IMR-90 (cell line): ENCODE measurements at regions not wholly inside any gene's neighbourhood (a gene's known extent, or its start where the extent isn't known, plus 50 kb on each side); places are given as distances from the start of the nearest gene placed in this dataset.

ENCODE experiments used
- ATAC-seq: fragments of 200-7000 bp; cut with Tn5 transposase; 2 replicates; pipeline ENCODE4 v1.9.1; 2020; ENCODE audit warnings: low read depth, mild to moderate bottlenecking, moderate library complexity
- BruUV-seq: library from RNA; stranded (reverse); fragments of 400-500 nt; replicated peaks from 2 replicates; lab custom pipeline; 2021; lab: Mats Ljungman, UMichigan
- CTCF ChIA-PET: fragments of 300-600 bp; formaldehyde crosslinking; extraction: SDS; loops from one replicate; lab custom pipeline; 2021; ENCODE audit warnings: antibody characterized with exemption; lab: Yijun Ruan, JAX
- POLR2A ChIA-PET: fragments of 300-600 bp; sonication (Branson Sonifier 250); formaldehyde crosslinking; loops from one replicate; lab custom pipeline; 2022; ENCODE audit warnings: antibody characterized with exemption; ENCODE audit not compliant: unreplicated experiment; lab: Charles Lee
- DNase-seq: peaks from one replicate; pipeline ENCODE4 v3.0.0; 2013
- H2AFZ ChIP-seq: replicated peaks from 2 replicates; pipeline ENCODE3; 2013; ENCODE audit warnings: low read length, mild to moderate bottlenecking; ENCODE audit not compliant: poor library complexity
- H2AK5ac ChIP-seq: 2 replicates; pipeline ENCODE4 v1.6.1; 2013; ENCODE audit warnings: low read depth, low read length, inconsistent platforms
- H2AK9ac ChIP-seq: replicated peaks from 2 replicates; pipeline ENCODE3; 2013; ENCODE audit warnings: mild to moderate bottlenecking, low read depth, low read length, moderate library complexity; ENCODE audit not compliant: poor library complexity
- H2BK120ac ChIP-seq: 2 replicates; pipeline ENCODE4 v1.6.1; 2013; ENCODE audit warnings: low read depth, low read length, inconsistent platforms
- H2BK15ac ChIP-seq: 3 replicates; pipeline ENCODE4 v1.6.1; 2013; ENCODE audit warnings: low read depth, low read length, inconsistent platforms
- H2BK20ac ChIP-seq: 2 replicates; pipeline ENCODE4 v1.6.1; 2013; ENCODE audit warnings: low read depth, mild to moderate bottlenecking, inconsistent platforms, low read length, moderate library complexity
- H2BK5ac ChIP-seq: 2 replicates; pipeline ENCODE4 v1.6.1; 2013; ENCODE audit warnings: mild to moderate bottlenecking, low read depth, low read length, inconsistent platforms; ENCODE audit not compliant: poor library complexity, severe bottlenecking
- H3K14ac ChIP-seq: replicated peaks from 2 replicates; pipeline ENCODE4 v1.6.1; 2013; ENCODE audit warnings: low read depth, low read length, inconsistent platforms
- H3K18ac ChIP-seq: 2 replicates; pipeline ENCODE4 v1.6.1; 2013; ENCODE audit warnings: low read depth, low read length, control low read depth
- H3K23ac ChIP-seq: 2 replicates; pipeline ENCODE4 v1.6.1; 2013; ENCODE audit warnings: low read depth, low read length, inconsistent platforms
- H3K27ac ChIP-seq: 2 replicates; pipeline ENCODE4 v1.5.1; 2013; ENCODE audit warnings: mild to moderate bottlenecking, control low read depth, low read length; ENCODE audit not compliant: insufficient read depth
- H3K27me3 ChIP-seq: 2 replicates; pipeline ENCODE4 v1.6.1; 2013; ENCODE audit warnings: low read length; ENCODE audit not compliant: control insufficient read depth, insufficient read depth
- H3K36me3 ChIP-seq: 2 replicates; pipeline ENCODE4 v1.6.1; 2013; ENCODE audit warnings: low read length, mixed read lengths; ENCODE audit not compliant: control insufficient read depth, insufficient read depth
- H3K4ac ChIP-seq: 2 replicates; pipeline ENCODE4 v1.6.1; 2013; ENCODE audit warnings: low read depth, low read length, inconsistent platforms
- H3K4me1 ChIP-seq: 2 replicates; pipeline ENCODE4 v1.6.1; 2013; ENCODE audit warnings: low read length, mixed read lengths; ENCODE audit not compliant: control insufficient read depth, insufficient read depth
- H3K4me2 ChIP-seq: 2 replicates; pipeline ENCODE4 v1.6.1; 2013; ENCODE audit warnings: low read depth, mild to moderate bottlenecking, control low read depth, low read length, moderate library complexity
- H3K4me3 ChIP-seq: 2 replicates; pipeline ENCODE4 v1.5.1; 2013; ENCODE audit warnings: low read depth, mild to moderate bottlenecking, control low read depth, low read length, moderate library complexity; ENCODE audit not compliant: insufficient read depth
- H3K56ac ChIP-seq: 2 replicates; pipeline ENCODE4 v1.6.1; 2013; ENCODE audit warnings: low read length, inconsistent platforms; ENCODE audit not compliant: insufficient read depth; ENCODE audit errors: extremely low read depth
- H3K79me1 ChIP-seq, 2 experiments: 2 replicates each; pipeline ENCODE4 v1.6.1; 2013; ENCODE audit warnings: low read length in 2 of 2, inconsistent platforms in 1 of 2, low read depth in 1 of 2
- H3K9ac ChIP-seq: 2 replicates; pipeline ENCODE4 v1.6.1; 2013; ENCODE audit warnings: low read depth, low read length, control low read depth
- H3K9me1 ChIP-seq: 2 replicates; pipeline ENCODE4 v1.6.1; 2013; ENCODE audit warnings: low read length, inconsistent platforms; ENCODE audit not compliant: insufficient read depth
- H3K9me3 ChIP-seq: 2 replicates; pipeline ENCODE4 v1.6.1; 2013; ENCODE audit warnings: low read length; ENCODE audit not compliant: control insufficient read depth, insufficient read depth
- H4K20me1 ChIP-seq: 2 replicates; pipeline ENCODE4 v1.6.1; 2013; ENCODE audit warnings: low read length, inconsistent platforms; ENCODE audit not compliant: insufficient read depth
- H4K5ac ChIP-seq: 2 replicates; pipeline ENCODE4 v1.6.1; 2013; ENCODE audit warnings: mild to moderate bottlenecking, low read depth, low read length, control low read depth
- H4K8ac ChIP-seq, 2 experiments: 2 replicates each; pipeline ENCODE4 v1.6.1; 2013; ENCODE audit warnings: low read depth in 2 of 2, low read length in 2 of 2, control low read depth in 1 of 2, inconsistent platforms in 1 of 2
- H4K91ac ChIP-seq: 2 replicates; pipeline ENCODE4 v1.6.1; 2013; ENCODE audit warnings: low read depth, low read length, inconsistent platforms; ENCODE audit not compliant: insufficient read depth
- BHLHE40 ChIP-seq: fragments of 150-350 bp; IDR thresholded peaks from 2 replicates; pipeline ENCODE4 v1.6.1; 2016; ENCODE audit warnings: mild to moderate bottlenecking, low read depth, low read length
- CEBPB ChIP-seq: IDR thresholded peaks from 2 replicates; pipeline ENCODE4 v1.6.1; 2012; ENCODE audit warnings: low read depth, low read length, improper control_type of control experiment
- RFX5 ChIP-seq: IDR thresholded peaks from 2 replicates; pipeline ENCODE4 v1.8.0; 2012; ENCODE audit warnings: low read depth, mild to moderate bottlenecking, low read length, moderate library complexity
- WGBS, 2 experiments: methylation state at CpG; one replicate each; pipeline versions ENCODE4 v1.1.5 to v1.1.7; 2013; ENCODE audit warnings: missing lambda C conversion rate in 2 of 2; ENCODE audit not compliant: insufficient read length in 1 of 2; ENCODE audit errors: extremely low coverage in 2 of 2; 5-methylcytosine and 5-hydroxymethylcytosine counted together
- dilution Hi-C: fragments of 300-500 bp; cut with HindIII; formaldehyde crosslinking; loops from one replicate; pipeline ENCODE4 v1.14.3; 2018; ENCODE audit warnings: low sequenced_read_pairs; ENCODE audit not compliant: unreplicated experiment
- in situ Hi-C: fragments of 300-500 bp; cut with MboI; formaldehyde crosslinking; loops from 3 replicates; pipeline ENCODE4 v1.14.3; 2019; ENCODE audit warnings: low sequenced_read_pairs, inconsistent platforms, mixed read lengths
- intact Hi-C: fragments of 100-400 bp; cut with micrococcal nuclease; formaldehyde crosslinking; loops from 2 replicates; pipeline ENCODE4 v1.10.0; 2022

DNA sequence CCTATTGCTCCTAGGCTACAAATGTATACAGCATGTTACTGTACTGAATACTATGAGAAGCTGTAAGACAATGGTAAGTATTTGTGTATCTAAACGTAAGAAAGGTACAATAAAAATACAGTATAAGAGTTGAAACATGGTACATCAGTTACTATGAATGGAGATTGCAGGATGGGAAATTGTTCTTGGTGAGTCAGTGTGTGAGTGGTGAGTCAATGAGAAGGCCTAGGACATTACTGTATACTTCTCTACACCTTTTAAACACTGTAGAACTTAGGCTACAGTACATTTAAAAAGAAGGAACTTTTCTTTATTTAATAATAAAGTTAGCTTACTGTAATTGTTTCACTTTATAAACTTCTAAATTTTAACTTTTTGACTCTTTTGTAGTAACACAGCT, 2603.2 kb downstream of the PCDH7 start:
- Histone ChIP-seq H2AK5ac (no peak overlapping the region), H4K91ac (no peak overlapping the region), H2BK15ac (no peak overlapping the region), H3K23ac (no peak overlapping the region), H3K56ac (no peak overlapping the region), H3K27ac (no peak overlapping the region), H2BK120ac (no peak overlapping the region), H3K9me3 (no peaks in the 10 kb centered on the region), H3K9ac (no peak overlapping the region), H3K36me3 (no peaks in the 10 kb centered on the region), H2AK9ac (no peak overlapping the region), H3K14ac (no peak overlapping the region), H4K20me1 (no peaks in the 10 kb centered on the region), H4K5ac (no peak overlapping the region), H2BK5ac (no peak overlapping the region), H3K4me1 (no peaks in the 10 kb centered on the region), H2AFZ (no peak overlapping the region), H3K4me2 (no peak overlapping the region), H3K27me3 (no peaks in the 10 kb centered on the region), H4K8ac (no peak overlapping the region), H3K18ac (no peak overlapping the region), H3K79me1 (no peaks in the 10 kb centered on the region), H3K9me1 (no peaks in the 10 kb centered on the region), H3K4me3 (no peak overlapping the region), H2BK20ac (no peak overlapping the region), H3K4ac (no peak overlapping the region)
- intact Hi-C loops (no loop called here), dilution Hi-C loops (no loop called here), in situ Hi-C loops (no loop called here)
- ChIA-PET CTCF (no interaction called here), POLR2A (no interaction called here)
- no CpG with 5 or more reads among the region's 1 CpG for WGBS, 2 experiments
- DNase-seq (no peak), ATAC-seq (no peak)
- no peak for TF ChIP-seq RFX5
- TF ChIP-seq BHLHE40, result no peak
- TF ChIP-seq CEBPB, result no peak
- BruUV-seq, result no TSS peak
